ENCODE measurements at regions not wholly inside any gene's neighbourhood (a gene's known extent, or its start where the extent isn't known, plus 50 kb on each side); places are given as distances from the start of the nearest gene placed in this dataset.
A peak's percentile ranks its signal among the peaks of the same experiment; 100 is the strongest.
"Not testable (repeated sequence)": the region's sequence is repeated elsewhere in the genome, so short reads cannot be mapped to it uniquely, and the experiment has no call there.

- no peak for DNase-seq (ENCODE audit: low spot score)
These were observed 1057.7 kb upstream of the PCDH20 start for GRCh38 chr13:62473190-62473943.

- DNase-seq (ENCODE audit: low spot score), result no peak
These were observed 1038.1 kb upstream of the PCDH20 start for GRCh38 chr13:62453761-62454160.

- DNase-seq (ENCODE audit: low spot score), result no peak
These were observed 1035.1 kb upstream of the PCDH20 start for GRCh38 chr13:62450759-62451158.

GRCh38 chr13:62447771-62448382, 1032.2 kb upstream of the PCDH20 start:
- DNase-seq (ENCODE audit: low spot score), result not testable (repeated sequence)

- DNase-seq (ENCODE audit: low spot score), result no peak
These were observed 1029.2 kb upstream of the PCDH20 start for GRCh38 chr13:62444805-62445204.

GRCh38 chr13:62434081-62434480, 1018.4 kb upstream of the PCDH20 start:
- no peak for DNase-seq (ENCODE audit: low spot score)

- DNase-seq (ENCODE audit: low spot score), result no peak
These were observed 1018.0 kb upstream of the PCDH20 start for GRCh38 chr13:62433660-62434059.

- no peak for DNase-seq (ENCODE audit: low spot score)
These were observed 1017.3 kb upstream of the PCDH20 start for GRCh38 chr13:62432906-62433305.

GRCh38 chr13:62432295-62432694, 1016.6 kb upstream of the PCDH20 start:
- DNase-seq (ENCODE audit: low spot score), result no peak

GRCh38 chr13:62431852-62432251, 1016.2 kb upstream of the PCDH20 start:
- DNase-seq (ENCODE audit: low spot score), result no peak

- DNase-seq (ENCODE audit: low spot score), result no peak
These were observed 1003.2 kb upstream of the PCDH20 start for GRCh38 chr13:62418872-62419271.

GRCh38 chr13:62418376-62418775, 1002.7 kb upstream of the PCDH20 start:
- DNase-seq (ENCODE audit: low spot score), result no peak

GRCh38 chr13:62407871-62408270, 992.2 kb upstream of the PCDH20 start:
- no peak for DNase-seq (ENCODE audit: low spot score)

GRCh38 chr13:62388515-62388914, 972.9 kb upstream of the PCDH20 start:
- no peak for DNase-seq (ENCODE audit: low spot score)

- no peak for DNase-seq (ENCODE audit: low spot score)
These were observed 972.0 kb upstream of the PCDH20 start for GRCh38 chr13:62387647-62388046.

GRCh38 chr13:62379241-62379640, 963.6 kb upstream of the PCDH20 start:
- not testable (repeated sequence) for DNase-seq (ENCODE audit: low spot score)

GRCh38 chr13:62377838-62378237, 962.2 kb upstream of the PCDH20 start:
- DNase-seq (ENCODE audit: low spot score), result no peak

- DNase-seq (ENCODE audit: low spot score), result no peak
These were observed 960.0 kb upstream of the PCDH20 start for GRCh38 chr13:62375653-62376052.

- DNase-seq (ENCODE audit: low spot score), result no peak
These were observed 956.1 kb upstream of the PCDH20 start for GRCh38 chr13:62371737-62372136.

- not testable (repeated sequence) for DNase-seq (ENCODE audit: low spot score)
These were observed 952.3 kb upstream of the PCDH20 start for GRCh38 chr13:62367971-62368370.

- DNase-seq (ENCODE audit: low spot score), result peak; percentile 70
These were observed 945.0 kb upstream of the PCDH20 start for GRCh38 chr13:62360609-62361008.

GRCh38 chr13:62358646-62358932, 942.9 kb upstream of the PCDH20 start:
- DNase-seq (ENCODE audit: low spot score), result no peak

GRCh38 chr13:62357887-62358645, 942.4 kb upstream of the PCDH20 start:
- DNase-seq (ENCODE audit: low spot score), result peak; percentile 78

Data from SK-N-DZ (cell line).